DND-41 (cell line): ENCODE measurements at regions not wholly inside any gene's neighbourhood (a gene's known extent, or its start where the extent isn't known, plus 50 kb on each side); places are given as distances from the start of the nearest gene placed in this dataset.

Experiments
- EZH2 ChIP-seq: IDR thresholded peaks from 3 replicates; pipeline ENCODE4 v1.6.1; 2012; ENCODE audit warnings: borderline replicate concordance, low read depth, mild to moderate bottlenecking, moderate library complexity, low read length, inconsistent platforms; ENCODE audit not compliant: severe bottlenecking
- TF ChIP-seq, protein P1 (sequence below): IDR thresholded peaks from 2 replicates; pipeline ENCODE4 v1.5.1; 2012; ENCODE audit warnings: borderline replicate concordance, low read length, moderate library complexity, mild to moderate bottlenecking; ENCODE audit not compliant: poor library complexity, severe bottlenecking; ENCODE audit errors: extremely low read depth

DNA sequence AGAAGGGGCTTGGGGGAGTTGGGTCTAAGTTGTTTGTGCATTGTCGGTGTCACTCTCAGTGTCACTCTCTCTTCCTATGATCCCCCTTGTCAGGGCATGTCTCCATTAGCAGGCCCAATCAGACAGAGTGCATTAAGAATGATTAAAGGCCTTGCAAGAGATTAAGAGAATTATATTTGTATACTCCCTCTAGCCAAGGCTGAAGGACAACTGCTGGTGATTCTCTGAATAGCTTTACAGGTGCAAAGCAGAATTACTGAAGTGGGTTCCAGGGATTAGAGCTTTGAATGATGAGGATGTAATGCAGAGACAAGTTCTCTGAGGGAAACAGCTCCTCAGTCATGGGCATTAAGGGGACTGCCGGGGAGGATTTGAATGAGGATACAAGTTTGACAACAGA, 104.8 kb upstream of the LGALSL start:
- TF ChIP-seq, protein P1, sequence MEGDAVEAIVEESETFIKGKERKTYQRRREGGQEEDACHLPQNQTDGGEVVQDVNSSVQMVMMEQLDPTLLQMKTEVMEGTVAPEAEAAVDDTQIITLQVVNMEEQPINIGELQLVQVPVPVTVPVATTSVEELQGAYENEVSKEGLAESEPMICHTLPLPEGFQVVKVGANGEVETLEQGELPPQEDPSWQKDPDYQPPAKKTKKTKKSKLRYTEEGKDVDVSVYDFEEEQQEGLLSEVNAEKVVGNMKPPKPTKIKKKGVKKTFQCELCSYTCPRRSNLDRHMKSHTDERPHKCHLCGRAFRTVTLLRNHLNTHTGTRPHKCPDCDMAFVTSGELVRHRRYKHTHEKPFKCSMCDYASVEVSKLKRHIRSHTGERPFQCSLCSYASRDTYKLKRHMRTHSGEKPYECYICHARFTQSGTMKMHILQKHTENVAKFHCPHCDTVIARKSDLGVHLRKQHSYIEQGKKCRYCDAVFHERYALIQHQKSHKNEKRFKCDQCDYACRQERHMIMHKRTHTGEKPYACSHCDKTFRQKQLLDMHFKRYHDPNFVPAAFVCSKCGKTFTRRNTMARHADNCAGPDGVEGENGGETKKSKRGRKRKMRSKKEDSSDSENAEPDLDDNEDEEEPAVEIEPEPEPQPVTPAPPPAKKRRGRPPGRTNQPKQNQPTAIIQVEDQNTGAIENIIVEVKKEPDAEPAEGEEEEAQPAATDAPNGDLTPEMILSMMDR, result no peak
- no peak for TF ChIP-seq EZH2
